Neural cell (in vitro differentiated cells): ENCODE measurements at regions not wholly inside any gene's neighbourhood (a gene's known extent, or its start where the extent isn't known, plus 50 kb on each side); places are given as distances from the start of the nearest gene placed in this dataset.

Experiments used
- POLR2AphosphoS5 ChIP-seq: IDR thresholded peaks from 2 replicates; pipeline ENCODE4 v1.6.1; 2012
- SMC3 ChIP-seq: fragments of 450-650 bp; conservative IDR thresholded peaks from 2 replicates; pipeline ENCODE4 v1.6.1; 2014; ENCODE audit warnings: antibody characterized with exemption, mild to moderate bottlenecking, moderate library complexity; ENCODE audit not compliant: poor library complexity
- TAF1 ChIP-seq: IDR thresholded peaks from 2 replicates; pipeline ENCODE4 v1.6.1; 2012; ENCODE audit warnings: low read depth
- TF ChIP-seq, protein P1 (sequence below): fragments of 450-650 bp; IDR thresholded peaks from 2 replicates; pipeline ENCODE4 v1.5.1; 2014; ENCODE audit warnings: antibody characterized with exemption, mild to moderate bottlenecking, moderate library complexity; ENCODE audit not compliant: poor library complexity, severe bottlenecking
- TF ChIP-seq, protein P2 (sequence below): IDR thresholded peaks from 2 replicates; pipeline ENCODE4 v1.6.1; 2012; ENCODE audit warnings: borderline replicate concordance

- TF ChIP-seq, protein P1, sequence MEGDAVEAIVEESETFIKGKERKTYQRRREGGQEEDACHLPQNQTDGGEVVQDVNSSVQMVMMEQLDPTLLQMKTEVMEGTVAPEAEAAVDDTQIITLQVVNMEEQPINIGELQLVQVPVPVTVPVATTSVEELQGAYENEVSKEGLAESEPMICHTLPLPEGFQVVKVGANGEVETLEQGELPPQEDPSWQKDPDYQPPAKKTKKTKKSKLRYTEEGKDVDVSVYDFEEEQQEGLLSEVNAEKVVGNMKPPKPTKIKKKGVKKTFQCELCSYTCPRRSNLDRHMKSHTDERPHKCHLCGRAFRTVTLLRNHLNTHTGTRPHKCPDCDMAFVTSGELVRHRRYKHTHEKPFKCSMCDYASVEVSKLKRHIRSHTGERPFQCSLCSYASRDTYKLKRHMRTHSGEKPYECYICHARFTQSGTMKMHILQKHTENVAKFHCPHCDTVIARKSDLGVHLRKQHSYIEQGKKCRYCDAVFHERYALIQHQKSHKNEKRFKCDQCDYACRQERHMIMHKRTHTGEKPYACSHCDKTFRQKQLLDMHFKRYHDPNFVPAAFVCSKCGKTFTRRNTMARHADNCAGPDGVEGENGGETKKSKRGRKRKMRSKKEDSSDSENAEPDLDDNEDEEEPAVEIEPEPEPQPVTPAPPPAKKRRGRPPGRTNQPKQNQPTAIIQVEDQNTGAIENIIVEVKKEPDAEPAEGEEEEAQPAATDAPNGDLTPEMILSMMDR = no peak
- TF ChIP-seq, protein P2, sequence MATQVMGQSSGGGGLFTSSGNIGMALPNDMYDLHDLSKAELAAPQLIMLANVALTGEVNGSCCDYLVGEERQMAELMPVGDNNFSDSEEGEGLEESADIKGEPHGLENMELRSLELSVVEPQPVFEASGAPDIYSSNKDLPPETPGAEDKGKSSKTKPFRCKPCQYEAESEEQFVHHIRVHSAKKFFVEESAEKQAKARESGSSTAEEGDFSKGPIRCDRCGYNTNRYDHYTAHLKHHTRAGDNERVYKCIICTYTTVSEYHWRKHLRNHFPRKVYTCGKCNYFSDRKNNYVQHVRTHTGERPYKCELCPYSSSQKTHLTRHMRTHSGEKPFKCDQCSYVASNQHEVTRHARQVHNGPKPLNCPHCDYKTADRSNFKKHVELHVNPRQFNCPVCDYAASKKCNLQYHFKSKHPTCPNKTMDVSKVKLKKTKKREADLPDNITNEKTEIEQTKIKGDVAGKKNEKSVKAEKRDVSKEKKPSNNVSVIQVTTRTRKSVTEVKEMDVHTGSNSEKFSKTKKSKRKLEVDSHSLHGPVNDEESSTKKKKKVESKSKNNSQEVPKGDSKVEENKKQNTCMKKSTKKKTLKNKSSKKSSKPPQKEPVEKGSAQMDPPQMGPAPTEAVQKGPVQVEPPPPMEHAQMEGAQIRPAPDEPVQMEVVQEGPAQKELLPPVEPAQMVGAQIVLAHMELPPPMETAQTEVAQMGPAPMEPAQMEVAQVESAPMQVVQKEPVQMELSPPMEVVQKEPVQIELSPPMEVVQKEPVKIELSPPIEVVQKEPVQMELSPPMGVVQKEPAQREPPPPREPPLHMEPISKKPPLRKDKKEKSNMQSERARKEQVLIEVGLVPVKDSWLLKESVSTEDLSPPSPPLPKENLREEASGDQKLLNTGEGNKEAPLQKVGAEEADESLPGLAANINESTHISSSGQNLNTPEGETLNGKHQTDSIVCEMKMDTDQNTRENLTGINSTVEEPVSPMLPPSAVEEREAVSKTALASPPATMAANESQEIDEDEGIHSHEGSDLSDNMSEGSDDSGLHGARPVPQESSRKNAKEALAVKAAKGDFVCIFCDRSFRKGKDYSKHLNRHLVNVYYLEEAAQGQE = no peak
- no peak for TF ChIP-seq SMC3
- no peak for TF ChIP-seq TAF1
- no peak for TF ChIP-seq POLR2AphosphoS5
Observed at GRCh38 chr4:66014146-66014765, 344.0 kb upstream of the EPHA5 start.
